Stimulated activated CD4-positive, alpha-beta T cell treated with anti-CD3 and anti-CD28 coated beads, Interleukin-2, amount 100 ng/mL, for 48 hours (primary cell): ENCODE measurements at regions not wholly inside any gene's neighbourhood (a gene's known extent, or its start where the extent isn't known, plus 50 kb on each side); places are given as distances from the start of the nearest gene placed in this dataset.
"Not testable (repeated sequence)": the region's sequence is repeated elsewhere in the genome, so short reads cannot be mapped to it uniquely, and the experiment has no call there.

Experiments used
- DNase-seq, 2 donors: peaks; one replicate each; pipeline ENCODE4 v3.0.0-alpha.2; 2020

DNA sequence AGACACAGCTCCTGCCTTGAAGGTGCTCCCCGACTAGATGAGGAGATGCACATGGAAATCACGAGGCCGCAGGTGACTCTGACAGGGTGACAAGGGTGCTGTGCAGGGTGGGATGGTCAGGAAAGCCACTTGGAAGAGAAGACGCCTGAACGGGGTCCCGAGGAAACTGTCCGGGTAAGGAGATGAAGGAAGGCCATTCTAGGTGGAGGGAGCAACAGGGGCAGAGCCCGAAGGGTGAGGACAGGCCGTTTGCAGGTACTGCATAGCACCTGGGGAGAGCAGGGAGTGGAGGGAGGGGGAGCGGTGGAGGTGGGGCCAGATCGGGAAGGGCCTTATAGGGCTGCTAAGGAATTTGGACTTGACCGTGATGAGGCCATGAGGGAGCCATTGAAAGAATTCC, 105.6 kb upstream of the DLG1 start:
- DNase-seq = no peak

- not testable (repeated sequence) for DNase-seq
Measured at GRCh38 chr3:197402401-197402800, 104.0 kb upstream of the DLG1 start.

DNA sequence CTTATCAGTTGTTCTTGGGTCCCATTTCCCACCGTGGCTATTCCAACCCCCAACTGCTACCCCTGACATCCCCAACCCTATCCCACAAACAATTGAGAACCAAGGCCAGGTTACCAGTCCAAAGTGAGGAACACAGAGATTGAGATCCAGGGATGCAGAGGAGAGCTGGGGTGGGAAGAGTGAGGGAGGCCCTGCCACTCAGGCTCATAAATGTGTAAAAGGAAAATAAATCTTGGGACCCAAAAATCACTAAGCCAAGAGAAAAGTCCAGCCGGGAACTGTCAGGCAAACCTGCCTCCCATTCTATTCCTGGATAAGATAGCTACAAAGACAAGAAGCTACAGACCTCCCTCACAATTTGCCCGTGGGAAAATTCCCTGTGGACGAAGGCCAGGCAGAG, 101.1 kb upstream of the DLG1 start:
- no peak for DNase-seq

DNA sequence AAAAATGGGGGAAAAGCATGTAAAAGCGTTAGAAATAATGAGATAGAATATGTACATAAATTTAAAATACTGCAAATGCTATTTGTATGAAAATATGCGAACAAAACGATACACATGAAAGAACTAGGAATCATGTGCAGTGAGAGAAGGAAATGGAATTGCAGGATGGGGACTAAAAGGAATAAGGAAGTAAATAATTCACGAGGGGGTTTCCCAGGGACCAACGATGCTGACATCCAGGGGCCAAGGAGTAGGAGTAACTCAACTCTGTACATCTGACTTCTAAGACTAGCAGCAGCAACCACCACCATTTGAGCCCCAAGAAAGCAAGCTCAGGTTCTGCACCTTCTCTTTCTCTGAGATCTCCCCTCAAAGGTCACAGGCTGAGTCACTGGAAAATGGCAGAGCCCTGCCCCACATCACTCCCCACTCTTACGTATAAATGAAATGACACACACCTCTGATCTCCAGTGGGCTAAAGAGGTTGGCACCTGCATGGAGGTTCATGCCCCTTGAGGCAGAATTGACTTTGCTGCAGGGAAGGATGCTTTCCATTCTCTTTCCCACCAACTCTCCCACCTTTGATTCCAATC, 100.0 kb upstream of the DLG1 start:
- DNase-seq = peak in 1 of 2 donors; percentile 10

DNA sequence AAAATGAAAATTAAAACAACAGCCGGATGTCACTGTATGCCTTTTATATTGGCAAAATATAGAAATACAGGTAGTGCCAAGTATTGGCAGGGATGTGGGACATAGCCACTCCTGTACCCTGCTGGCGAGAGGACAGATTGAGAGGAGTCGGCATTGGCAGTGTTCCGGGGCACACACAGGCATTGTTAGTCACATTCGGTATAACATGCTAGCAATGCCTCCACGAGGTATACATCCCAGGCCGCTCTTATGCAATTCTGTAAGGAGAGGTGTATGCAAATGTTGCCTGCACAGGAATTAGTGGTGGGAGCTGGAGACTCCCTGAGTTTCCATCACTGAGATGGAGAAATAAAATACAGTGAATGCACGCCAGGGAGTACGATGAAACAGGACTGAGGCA, 99.4 kb upstream of the DLG1 start:
- no peak for DNase-seq

DNA sequence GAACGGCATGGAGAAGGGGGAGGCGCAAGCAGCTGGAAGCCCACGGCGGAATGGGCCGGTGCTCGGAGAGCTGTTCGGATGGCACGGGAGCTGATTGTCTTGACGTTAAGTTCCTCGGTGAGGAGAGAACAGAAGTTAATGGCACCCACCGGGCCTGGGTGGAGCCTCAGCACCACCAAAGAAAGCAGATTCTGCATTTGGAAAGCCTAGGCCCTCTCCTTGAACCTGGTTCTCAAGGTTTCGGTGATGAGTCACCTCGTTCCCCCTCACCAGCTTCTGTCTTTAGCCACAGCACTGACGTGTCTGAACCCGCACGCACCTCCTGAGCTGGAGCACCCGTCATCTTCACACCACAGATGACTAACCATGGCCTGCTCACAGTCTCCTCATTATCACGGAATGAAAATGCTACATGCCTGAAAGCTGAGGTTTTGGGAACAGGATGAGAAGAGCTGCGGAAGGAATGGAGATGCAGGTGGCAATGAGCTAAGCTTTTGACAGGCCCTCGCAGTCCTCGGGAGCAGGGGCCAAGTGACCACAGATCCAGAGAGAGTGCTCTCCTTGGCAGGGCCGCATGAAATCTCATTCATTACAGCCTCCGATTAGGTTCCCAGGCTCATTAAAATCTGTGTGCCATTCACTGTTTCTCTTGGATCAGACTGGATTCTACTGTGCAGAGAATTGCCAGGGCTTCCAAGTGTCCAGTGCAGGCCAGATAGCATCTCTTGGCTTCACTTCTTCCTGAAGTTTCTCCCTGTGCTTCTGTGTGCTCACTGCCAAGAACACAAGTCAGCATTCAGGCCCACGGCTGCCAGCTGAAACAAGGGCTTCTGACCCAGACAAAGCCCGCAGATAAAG, 96.3 kb upstream of the DLG1 start:
- peak; percentile 34 to 40 for DNase-seq

- not testable (repeated sequence) for DNase-seq
Measured at GRCh38 chr3:197394126-197394463, 95.7 kb upstream of the DLG1 start.

- DNase-seq = no peak
Measured at GRCh38 chr3:197393711-197394110, 95.3 kb upstream of the DLG1 start.

- no peak for DNase-seq
Measured at GRCh38 chr3:197392961-197393360, 94.5 kb upstream of the DLG1 start.

GRCh38 chr3:197381371-197381770, 83.0 kb upstream of the DLG1 start:
- no peak for DNase-seq

GRCh38 chr3:197380786-197381185, 82.4 kb upstream of the DLG1 start:
- DNase-seq = no peak

GRCh38 chr3:197378985-197379718, 80.7 kb upstream of the DLG1 start:
- no peak for DNase-seq

DNA sequence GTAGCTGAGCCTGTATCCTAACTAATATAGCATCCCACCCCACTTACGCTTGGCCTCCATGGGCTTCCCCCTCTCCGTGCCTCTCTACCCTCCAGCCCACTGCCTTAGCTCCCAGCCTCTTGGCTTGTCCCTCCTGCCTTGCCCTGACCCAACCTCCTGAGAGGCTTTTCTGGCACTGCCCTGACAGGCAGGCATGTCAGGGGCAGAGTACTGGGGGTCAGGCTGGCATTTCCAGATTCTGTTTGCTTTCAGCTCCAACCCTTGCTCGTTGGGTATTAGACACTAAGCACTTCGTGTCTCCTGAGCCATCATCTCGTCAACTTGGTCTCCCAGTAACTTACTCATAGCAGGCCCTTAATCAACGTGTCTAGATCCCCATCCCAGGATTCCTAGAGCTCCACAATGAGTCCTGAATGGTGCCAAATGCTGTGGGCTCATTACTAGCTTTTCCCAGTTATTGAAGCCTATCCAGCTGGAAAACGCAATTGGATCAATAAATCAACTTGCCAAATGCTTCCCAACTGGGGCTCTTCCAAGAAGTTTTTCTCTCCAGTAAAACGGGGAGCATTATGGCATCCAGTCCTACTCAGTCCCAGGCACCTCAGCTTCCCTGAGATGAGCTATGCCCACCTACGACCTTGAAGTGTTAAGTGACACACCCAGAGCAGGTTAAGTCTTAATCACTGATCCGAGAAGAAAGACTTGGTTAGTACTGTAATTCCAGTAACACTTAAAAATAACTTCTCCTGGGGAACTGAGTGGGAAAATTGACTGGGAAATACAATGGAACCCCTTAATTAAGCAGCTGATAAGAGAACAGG, 78.5 kb upstream of the DLG1 start:
- no peak for DNase-seq

- no peak for DNase-seq
Measured at GRCh38 chr3:197376020-197376419, 77.6 kb upstream of the DLG1 start.

GRCh38 chr3:197375001-197375441, 76.6 kb upstream of the DLG1 start:
- DNase-seq = no peak

- DNase-seq = no peak
Measured at GRCh38 chr3:197373096-197373495, 74.7 kb upstream of the DLG1 start.

DNA sequence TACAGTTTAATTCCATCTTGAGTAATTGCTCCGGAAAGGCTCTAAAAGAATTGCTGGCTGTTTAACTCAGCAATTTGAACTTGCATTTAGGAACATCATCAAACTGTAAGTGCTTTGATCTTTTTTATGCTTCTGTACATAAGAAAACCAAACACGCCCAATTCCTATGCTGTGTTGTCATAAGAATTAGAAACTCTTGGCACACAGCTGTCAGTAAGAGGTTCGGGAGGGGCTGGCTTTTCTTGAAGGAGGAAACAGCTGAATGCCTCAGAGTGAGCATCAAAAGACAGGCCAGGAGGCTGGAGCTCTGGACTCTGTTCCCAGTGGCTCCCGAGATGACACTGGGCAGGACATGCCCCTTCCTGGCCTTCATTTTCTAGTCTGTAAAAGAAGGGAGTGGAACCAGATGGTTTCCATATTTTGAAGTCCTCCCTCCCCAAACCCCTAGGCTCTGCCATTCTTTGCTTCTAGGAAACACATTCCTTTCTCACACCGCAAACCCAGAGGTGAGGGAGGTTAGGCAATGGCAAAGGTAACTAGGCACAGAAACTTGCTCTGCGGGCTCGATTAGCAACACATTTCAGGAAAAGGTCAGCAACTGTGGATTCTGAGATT, 73.7 kb upstream of the DLG1 start:
- DNase-seq = no peak

DNA sequence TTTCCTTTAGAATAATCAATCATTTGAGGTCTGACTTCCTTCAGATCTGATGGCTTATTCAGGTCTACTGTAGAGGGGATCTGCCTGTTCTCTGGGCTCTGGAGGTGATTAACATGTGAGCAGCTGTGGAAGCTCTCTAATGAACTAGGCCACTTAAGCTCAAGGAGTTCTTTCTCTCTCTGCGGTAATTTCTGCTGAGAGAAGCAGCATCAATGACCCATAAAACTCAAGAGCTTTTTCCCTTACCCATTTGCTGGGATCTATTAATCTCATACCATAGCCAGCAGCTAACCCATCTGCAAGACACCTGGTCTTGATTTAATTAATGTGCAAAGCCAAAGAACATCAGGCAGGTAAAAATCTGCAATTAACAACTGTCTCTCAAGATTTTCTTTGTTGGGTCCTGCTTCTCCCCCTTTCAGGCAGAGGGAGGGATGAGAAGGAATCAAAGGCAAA, 73.2 kb upstream of the DLG1 start:
- DNase-seq = no peak

GRCh38 chr3:197369545-197369944, 71.1 kb upstream of the DLG1 start:
- DNase-seq = no peak

DNA sequence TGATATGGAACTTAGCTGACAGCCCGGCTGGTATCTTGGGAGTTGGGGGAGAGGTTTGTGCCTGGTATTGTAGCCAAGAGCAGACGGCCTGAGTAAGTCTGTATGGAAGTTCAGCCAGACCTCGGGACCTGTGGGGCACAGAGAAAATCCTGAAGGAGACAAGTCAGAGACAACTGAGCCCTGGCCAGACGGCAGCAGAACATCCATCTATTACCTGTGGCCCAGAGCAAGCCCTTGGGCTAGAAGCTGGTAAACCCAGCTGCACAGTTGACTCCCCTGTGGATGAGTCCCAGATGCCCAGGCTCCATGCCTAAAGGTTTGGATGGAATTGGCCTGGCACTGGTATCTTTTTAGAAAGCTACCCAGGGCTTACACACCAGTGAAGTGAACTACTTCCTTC, 70.4 kb upstream of the DLG1 start:
- no peak for DNase-seq

DNA sequence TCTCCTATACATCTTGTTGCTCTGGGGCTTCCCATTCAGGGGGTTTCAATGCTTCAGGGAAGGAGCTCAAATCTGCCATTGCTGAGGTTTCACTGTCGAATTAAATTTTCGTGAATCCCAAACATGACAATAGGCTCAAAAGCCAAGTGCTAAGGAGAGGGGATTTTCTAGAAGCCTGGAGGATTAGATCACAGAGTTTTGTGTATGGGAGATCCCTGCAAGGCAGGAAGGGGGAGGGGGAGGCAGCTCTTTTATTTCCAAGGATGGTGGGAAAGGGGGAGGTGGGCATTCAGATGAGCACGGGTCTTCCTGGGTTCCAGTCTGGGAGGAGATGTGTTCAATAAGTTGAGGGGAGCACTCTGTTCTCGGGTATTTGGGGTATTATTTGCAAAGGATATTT, 69.9 kb upstream of the DLG1 start:
- DNase-seq = no peak

- DNase-seq = no peak
Measured at GRCh38 chr3:197367081-197367780, 68.8 kb upstream of the DLG1 start.
